Adrenal gland (tissue), 5 donors: ENCODE measurements at regions not wholly inside any gene's neighbourhood (a gene's known extent, or its start where the extent isn't known, plus 50 kb on each side); places are given as distances from the start of the nearest gene placed in this dataset.

Source experiments
- CTCF ChIP-seq, 6 experiments: fragments of 450-650 bp in 4 of 6; fragments of 200-600 bp in 2 of 6; sonication (generic) in 1 of 6; IDR thresholded peaks; 1 replicate in 5 of 6; 2 replicates in 1 of 6; pipeline versions ENCODE4 v1.5.1 to v1.8.0; 2016 to 2021; ENCODE audit warnings: antibody characterized with exemption in 6 of 6, mild to moderate bottlenecking in 2 of 6, moderate library complexity in 1 of 6
- POLR2A ChIP-seq, 2 donors: fragments of 450-650 bp; IDR thresholded peaks; one replicate each; pipeline ENCODE4 v1.6.1; 2017; ENCODE audit warnings: antibody characterized with exemption in 2 of 2, mild to moderate bottlenecking in 2 of 2, moderate library complexity in 1 of 2
- donor health status: DM: no; HTN: no; CAD: no.

- TF ChIP-seq POLR2A (IDR thresholded peaks at IDR 0.05) (no peak), CTCF (IDR thresholded peaks at IDR 0.05) (no peak)
Measured at GRCh38 chr1:60727552-60727951, 354.8 kb upstream of the NFIA start.
